ENCODE measurements at regions not wholly inside any gene's neighbourhood (a gene's known extent, or its start where the extent isn't known, plus 50 kb on each side); places are given as distances from the start of the nearest gene placed in this dataset.

DNA sequence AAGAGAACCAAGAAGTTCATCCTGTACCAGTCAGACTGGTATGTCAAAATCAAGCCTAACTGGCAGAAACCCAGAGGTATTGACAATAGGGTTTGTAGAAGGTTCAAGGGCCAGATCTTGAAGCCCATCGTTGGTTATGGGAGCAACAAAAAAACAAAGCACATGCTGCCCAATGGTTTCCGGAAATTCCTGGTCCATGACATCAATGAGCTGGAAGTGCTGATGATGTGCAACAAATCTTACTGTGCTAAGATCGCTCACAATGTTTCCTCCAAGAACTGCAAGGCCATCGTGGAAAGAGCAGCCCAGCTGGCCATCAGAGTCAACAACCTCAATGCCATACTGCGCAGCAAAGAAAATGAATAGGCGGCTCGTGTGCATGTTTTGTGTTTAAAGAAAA is 172.7 kb upstream of the MED14 start:
- H3K4me1 Mint-ChIP-seq = peaks cover 7 to 8% of the 10 kb centered on the region in 2 experiments; a peak in 3 of 4 replicates
- H3K27ac ChIP-seq (ENCODE audit: insufficient read length, low read depth, low read length) = no peak overlapping the region
- H3K27ac Mint-ChIP-seq = no peak overlapping the region

More for the DNA sequence above, 172.7 kb upstream of the MED14 start:
- Histone ChIP-seq H3K27me3 (ENCODE audit: insufficient read depth, low read length) (no peaks in the 10 kb centered on the region), H3K79me2 (ENCODE audit: insufficient read depth, low read length) (no peaks in the 10 kb centered on the region), H3K18ac (ENCODE audit: insufficient read length, low read depth, low read length) (no peak overlapping the region), H3K9me3 (ENCODE audit: control insufficient read depth, low read depth, low read length) (no peaks in the 10 kb centered on the region), H2BK120ac (ENCODE audit: low read depth, low read length, poor library complexity, severe bottlenecking) (no peak overlapping the region), H3K4me2 (ENCODE audit: insufficient read depth, insufficient read length, low read length) (no peak overlapping the region), H2BK20ac (ENCODE audit: low read depth, low read length, poor library complexity, severe bottlenecking) (peak overlapping the region; percentile 45), H2BK5ac (ENCODE audit: insufficient read length, low read length) (no peak overlapping the region), H3K56ac (ENCODE audit: insufficient read length, low read depth, low read length) (no peak overlapping the region), H4K20me1 (ENCODE audit: control insufficient read depth, insufficient read depth, insufficient read length) (no peaks in the 10 kb centered on the region), H2BK15ac (ENCODE audit: low read depth, low read length) (no peak overlapping the region), H2AK5ac (ENCODE audit: insufficient read length, low read length) (no peak overlapping the region), H3K9ac (ENCODE audit: extremely low read depth, insufficient read length, low read length) (no peak overlapping the region), H3K4me1 (ENCODE audit: insufficient read depth, low read length) (no peaks in the 10 kb centered on the region), H4K91ac (ENCODE audit: insufficient read length, low read depth, low read length) (no peak overlapping the region), H4K8ac (replicated peaks; ENCODE audit: insufficient read length, low read depth, low read length) (no peak overlapping the region), H2AFZ (ENCODE audit: low read length) (no peak overlapping the region), H2BK12ac (ENCODE audit: insufficient read length, low read depth, low read length) (no peak overlapping the region), H3K79me1 (ENCODE audit: insufficient read depth, low read depth, low read length, poor library complexity, severe bottlenecking) (no peaks in the 10 kb centered on the region), H3K4ac (ENCODE audit: low read depth, low read length) (no peak overlapping the region), H3T11ph (ENCODE audit: low read length) (no peak overlapping the region), H3K23ac (ENCODE audit: insufficient read length, low read depth, low read length) (no peak overlapping the region), H3K14ac (ENCODE audit: insufficient read depth, low read length) (no peak overlapping the region), H4K5ac (ENCODE audit: insufficient read length, low read depth, low read length) (no peak overlapping the region), H3K23me2 (ENCODE audit: insufficient read length, low read depth, low read length, poor library complexity, severe bottlenecking) (no peaks in the 10 kb centered on the region)
- Mint-ChIP-seq H3K4me3 (no peak overlapping the region), H3K9me3 (peaks cover 55 to 71% of the 10 kb centered on the region in 2 experiments), H3K27me3 (ENCODE audit: low read depth) (no peaks in the 10 kb centered on the region), H3K36me3 (ENCODE audit: insufficient read depth in 1 of 3, low read depth in 3 of 3) (peaks cover 5 to 11% (median 9%) of the 10 kb centered on the region in 3 experiments; a peak in 6 of 7 replicates)
- TF ChIP-seq, protein P1, sequence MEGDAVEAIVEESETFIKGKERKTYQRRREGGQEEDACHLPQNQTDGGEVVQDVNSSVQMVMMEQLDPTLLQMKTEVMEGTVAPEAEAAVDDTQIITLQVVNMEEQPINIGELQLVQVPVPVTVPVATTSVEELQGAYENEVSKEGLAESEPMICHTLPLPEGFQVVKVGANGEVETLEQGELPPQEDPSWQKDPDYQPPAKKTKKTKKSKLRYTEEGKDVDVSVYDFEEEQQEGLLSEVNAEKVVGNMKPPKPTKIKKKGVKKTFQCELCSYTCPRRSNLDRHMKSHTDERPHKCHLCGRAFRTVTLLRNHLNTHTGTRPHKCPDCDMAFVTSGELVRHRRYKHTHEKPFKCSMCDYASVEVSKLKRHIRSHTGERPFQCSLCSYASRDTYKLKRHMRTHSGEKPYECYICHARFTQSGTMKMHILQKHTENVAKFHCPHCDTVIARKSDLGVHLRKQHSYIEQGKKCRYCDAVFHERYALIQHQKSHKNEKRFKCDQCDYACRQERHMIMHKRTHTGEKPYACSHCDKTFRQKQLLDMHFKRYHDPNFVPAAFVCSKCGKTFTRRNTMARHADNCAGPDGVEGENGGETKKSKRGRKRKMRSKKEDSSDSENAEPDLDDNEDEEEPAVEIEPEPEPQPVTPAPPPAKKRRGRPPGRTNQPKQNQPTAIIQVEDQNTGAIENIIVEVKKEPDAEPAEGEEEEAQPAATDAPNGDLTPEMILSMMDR (conservative IDR thresholded peaks at IDR 0.05) = no peak
- no CpG with 5 or more reads among the region's 7 CpGs for WGBS (ENCODE audit: extremely low coverage, insufficient read length, low lambda C conversion rate)
- DNase-seq = no peak
